ENCODE measurements at regions not wholly inside any gene's neighbourhood (a gene's known extent, or its start where the extent isn't known, plus 50 kb on each side); places are given as distances from the start of the nearest gene placed in this dataset.

GRCh38 chr2:212618636-212619035, 80.0 kb upstream of the ERBB4 start:
- DNase-seq (ENCODE audit: low spot score), result no peak

GRCh38 chr2:212610872-212611425, 72.3 kb upstream of the ERBB4 start:
- DNase-seq (ENCODE audit: low spot score), result no peak

GRCh38 chr2:212609479-212609878, 70.9 kb upstream of the ERBB4 start:
- no peak for DNase-seq (ENCODE audit: low spot score)

- no peak for DNase-seq (ENCODE audit: low spot score)
Observed at GRCh38 chr2:212607080-212607479, 68.5 kb upstream of the ERBB4 start.

GRCh38 chr2:212606232-212606631, 67.6 kb upstream of the ERBB4 start:
- DNase-seq (ENCODE audit: low spot score), result no peak

- DNase-seq (ENCODE audit: low spot score), result no peak
Observed at GRCh38 chr2:212596688-212597087, 58.1 kb upstream of the ERBB4 start.

GRCh38 chr2:212596276-212596675, 57.7 kb upstream of the ERBB4 start:
- no peak for DNase-seq (ENCODE audit: low spot score)

- DNase-seq (ENCODE audit: low spot score), result no peak
Observed at GRCh38 chr2:212595036-212595654, 56.5 kb upstream of the ERBB4 start.

- DNase-seq (ENCODE audit: low spot score), result no peak
Observed at GRCh38 chr2:212592695-212593094, 54.1 kb upstream of the ERBB4 start.

All from hematopoietic multipotent progenitor cell treated with erythropoietin and hydrocortisone succinate and interleukin-3 and kit ligand, for 15 days (in vitro differentiated cells).